AG04449 (cell line): ENCODE measurements at regions not wholly inside any gene's neighbourhood (a gene's known extent, or its start where the extent isn't known, plus 50 kb on each side); places are given as distances from the start of the nearest gene placed in this dataset.

ENCODE experiments used
- CTCF ChIA-PET: fragments of 350-600 bp; formaldehyde crosslinking; extraction: SDS; loops from one replicate; lab custom pipeline; 2021; ENCODE audit warnings: antibody characterized with exemption; lab: Yijun Ruan, JAX
- POLR2A ChIA-PET: fragments of 400-600, 350-600 bp; formaldehyde crosslinking; extraction: SDS; loops from one replicate; lab custom pipeline; 2020; ENCODE audit warnings: antibody characterized with exemption, inconsistent platforms; lab: Yijun Ruan, JAX
- DNase-seq: peaks from one replicate; pipeline ENCODE4 v3.0.0-alpha.2; 2010; ENCODE audit warnings: low read depth, low spot score
- H3K4me3 ChIP-seq: 2 replicates; pipeline ENCODE4 v1.5.1; 2011; ENCODE audit warnings: low read depth, mild to moderate bottlenecking, control low read depth, low read length
- CTCF ChIP-seq: IDR thresholded peaks from one replicate; pipeline ENCODE4 v1.5.1; 2011; ENCODE audit warnings: mild to moderate bottlenecking, moderate library complexity, low read length, control low read depth, inconsistent platforms; ENCODE audit not compliant: insufficient read depth; ENCODE audit errors: missing control alignments

- CTCF ChIA-PET, result interaction anchor here (4.4 kb wide), 1 partner anchor 9 kb away, joined by 26 read pairs; no protein-coding TSS in a partner anchor
- no peak for DNase-seq
These were observed 918.7 kb downstream of the FAT4 start for GRCh38 chr4:126233483-126233882.

GRCh38 chr4:126238013-126238412, 923.3 kb downstream of the FAT4 start:
- CTCF ChIA-PET, result interaction anchor here (3.8 kb wide), 1 partner anchor 13 kb away, joined by 13 read pairs; no protein-coding TSS in a partner anchor
- no peak for DNase-seq
- TF ChIP-seq CTCF, result no peak
- POLR2A ChIA-PET, result no interaction called here
- no peak overlapping the region for H3K4me3 ChIP-seq

More at GRCh38 chr4:126233483-126233882, 918.7 kb downstream of the FAT4 start:
- POLR2A ChIA-PET, result no interaction called here
- TF ChIP-seq CTCF, result no peak
- H3K4me3 ChIP-seq, result no peak overlapping the region

- POLR2A ChIA-PET, result no interaction called here
- H3K4me3 ChIP-seq, result no peak overlapping the region
- no peak for TF ChIP-seq CTCF
- CTCF ChIA-PET, result interaction anchor here (1.0 kb wide), 1 partner anchor 18 kb away, joined by 4 read pairs; no protein-coding TSS in a partner anchor
- no peak for DNase-seq
These were observed 926.9 kb downstream of the FAT4 start for GRCh38 chr4:126241634-126242033.

GRCh38 chr4:126242679-126243390, 928.1 kb downstream of the FAT4 start:
- no peak for DNase-seq

GRCh38 chr4:126247409-126247808, 932.7 kb downstream of the FAT4 start:
- no peak for TF ChIP-seq CTCF

More at GRCh38 chr4:126242679-126243390, 928.1 kb downstream of the FAT4 start:
- no peak for TF ChIP-seq CTCF
- POLR2A ChIA-PET, result no interaction called here
- CTCF ChIA-PET, result interaction anchor here (1.0 kb wide), 2 partner anchors 19 kb away, joined by 3 to 4 read pairs; no protein-coding TSS in a partner anchor
- H3K4me3 ChIP-seq, result no peak overlapping the region

GRCh38 chr4:126250006-126250405, 935.3 kb downstream of the FAT4 start:
- DNase-seq, result no peak
- POLR2A ChIA-PET, result no interaction called here
- CTCF ChIA-PET, result no interaction called here
- H3K4me3 ChIP-seq, result no peak overlapping the region
- TF ChIP-seq CTCF, result no peak

More at GRCh38 chr4:126247409-126247808, 932.7 kb downstream of the FAT4 start:
- ChIA-PET CTCF (interaction anchor here (1.4 kb wide), 1 partner anchor 24 kb away, joined by 4 read pairs; no protein-coding TSS in a partner anchor), POLR2A (no interaction called here)
- H3K4me3 ChIP-seq, result no peak overlapping the region
- no peak for DNase-seq
